HG03175 (cell line): ENCODE measurements at regions not wholly inside any gene's neighbourhood (a gene's known extent, or its start where the extent isn't known, plus 50 kb on each side); places are given as distances from the start of the nearest gene placed in this dataset.
"Not testable (repeated sequence)": the region's sequence is repeated elsewhere in the genome, so short reads cannot be mapped to it uniquely, and the experiment has no call there.

ENCODE experiments used
- ATAC-seq: cut with Tn5 transposase; IDR thresholded peaks from one replicate; pipeline ENCODE4 v1.9.1; 2021; ENCODE audit warnings: mild to moderate bottlenecking, moderate library complexity; ENCODE audit not compliant: unreplicated experiment

GRCh38 chr15:66993874-66994696, 71.3 kb upstream of the SMAD3 start:
- ATAC-seq, result no peak

- ATAC-seq, result no peak
These were observed 70.3 kb upstream of the SMAD3 start for GRCh38 chr15:66994927-66995656.

- ATAC-seq, result no peak
These were observed 69.3 kb upstream of the SMAD3 start for GRCh38 chr15:66996094-66996493.

GRCh38 chr15:66997212-66997611, 68.2 kb upstream of the SMAD3 start:
- ATAC-seq, result no peak

GRCh38 chr15:66998234-66998633, 67.2 kb upstream of the SMAD3 start:
- not testable (repeated sequence) for ATAC-seq

GRCh38 chr15:66999046-66999968, 66.1 kb upstream of the SMAD3 start:
- ATAC-seq, result no peak

GRCh38 chr15:67000896-67001295, 64.5 kb upstream of the SMAD3 start:
- no peak for ATAC-seq

GRCh38 chr15:67002368-67002767, 63.0 kb upstream of the SMAD3 start:
- no peak for ATAC-seq

GRCh38 chr15:67003586-67003985, 61.8 kb upstream of the SMAD3 start:
- ATAC-seq, result no peak

- no peak for ATAC-seq
These were observed 61.3 kb upstream of the SMAD3 start for GRCh38 chr15:67004142-67004541.

- ATAC-seq, result no peak
These were observed 60.0 kb upstream of the SMAD3 start for GRCh38 chr15:67005294-67005996.

- ATAC-seq, result no peak
These were observed 59.0 kb upstream of the SMAD3 start for GRCh38 chr15:67006083-67007065.

- ATAC-seq, result no peak
These were observed 55.5 kb upstream of the SMAD3 start for GRCh38 chr15:67009576-67010569.

- no peak for ATAC-seq
These were observed 54.3 kb upstream of the SMAD3 start for GRCh38 chr15:67010898-67011616.

- ATAC-seq, result no peak
These were observed 53.8 kb upstream of the SMAD3 start for GRCh38 chr15:67011617-67012005.

GRCh38 chr15:67013696-67014095, 51.7 kb upstream of the SMAD3 start:
- no peak for ATAC-seq
